GM13976 (cell line): ENCODE measurements at regions not wholly inside any gene's neighbourhood (a gene's known extent, or its start where the extent isn't known, plus 50 kb on each side); places are given as distances from the start of the nearest gene placed in this dataset.
A peak's percentile ranks its signal among the peaks of the same experiment; 100 is the strongest.

ENCODE experiments used
- DNase-seq: peaks from one replicate; pipeline ENCODE4 v3.0.0; 2012; ENCODE audit warnings: low spot score
- CTCF ChIP-seq: IDR thresholded peaks from 2 replicates; pipeline ENCODE4 v1.5.1; 2012; ENCODE audit warnings: borderline replicate concordance, mild to moderate bottlenecking; ENCODE audit not compliant: insufficient read depth; ENCODE audit errors: extremely low read depth, missing control alignments, control extremely low read depth
- in situ Hi-C: fragments of 300-500 bp; cut with MboI; formaldehyde crosslinking; loops from one replicate; pipeline ENCODE4 v1.12.0; 2022; ENCODE audit warnings: low sequenced_read_pairs, mixed read lengths, inconsistent platforms; ENCODE audit not compliant: unreplicated experiment

DNA sequence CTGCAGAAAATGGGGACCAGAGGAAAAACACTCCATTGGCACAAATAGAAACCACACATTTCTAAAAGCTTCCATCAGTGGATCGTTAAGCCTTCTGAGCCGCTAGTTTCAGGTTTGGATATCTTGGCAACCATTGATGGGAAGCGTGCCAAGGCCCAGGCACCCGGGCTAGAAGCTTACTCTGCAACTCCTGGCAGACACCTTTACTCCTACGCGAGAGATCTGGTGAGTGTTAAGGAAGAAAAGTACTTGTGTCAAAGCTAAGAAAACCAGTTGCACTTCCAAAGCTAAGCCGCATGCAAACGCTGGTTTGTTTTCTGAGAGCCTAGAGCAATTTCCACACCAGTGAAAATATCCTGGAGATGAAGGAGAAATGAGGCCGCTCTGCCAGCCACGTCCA is 472.4 kb downstream of the PMP22 start:
- TF ChIP-seq CTCF: no peak
- in situ Hi-C loops: no loop called here
- no peak for DNase-seq

DNA sequence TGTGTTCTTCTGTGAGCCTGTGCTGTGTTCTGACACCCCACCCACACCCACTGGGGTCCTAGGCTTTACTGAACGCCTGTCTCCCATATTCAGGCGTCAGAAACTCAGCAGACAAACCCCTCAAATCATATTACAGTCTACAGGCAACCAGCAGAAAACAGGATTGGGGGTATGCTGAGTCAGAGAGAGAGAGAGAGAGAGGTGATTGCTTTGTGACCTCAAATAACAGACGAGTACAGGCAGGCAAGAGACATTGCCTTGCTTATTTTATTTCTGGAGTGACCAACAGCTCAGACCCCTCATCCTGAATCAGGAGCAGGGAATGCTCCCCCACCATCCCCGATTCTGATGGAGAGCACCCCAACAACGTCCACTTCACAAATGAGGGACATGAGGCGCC is 473.9 kb downstream of the PMP22 start:
- in situ Hi-C loops: no loop called here
- TF ChIP-seq CTCF: no peak

DNA sequence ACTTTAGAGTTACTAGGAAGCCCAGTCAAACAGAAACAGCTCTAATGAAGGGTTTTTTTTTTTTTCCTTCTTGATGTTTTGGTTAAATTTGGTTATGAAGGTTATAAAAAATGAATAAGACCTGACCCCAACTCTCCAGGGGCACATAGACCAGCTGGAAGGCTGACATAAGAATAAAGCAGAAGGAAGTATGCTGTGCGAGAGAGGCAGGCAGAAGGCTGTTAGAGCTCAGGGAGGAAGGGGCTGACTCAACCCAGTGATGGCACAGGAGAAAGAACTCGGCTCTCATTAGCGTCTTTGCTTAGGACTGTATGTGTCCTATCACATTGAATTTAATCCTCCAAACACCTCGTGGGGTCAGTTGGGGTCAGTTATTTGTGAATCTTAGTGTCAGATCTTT is 474.6 kb downstream of the PMP22 start:
- DNase-seq: no peak
- TF ChIP-seq CTCF: no peak
- in situ Hi-C loops: no loop called here

More for the DNA sequence above, 473.9 kb downstream of the PMP22 start:
- no peak for DNase-seq

GRCh38 chr17:14784997-14785696 is 480.0 kb downstream of the PMP22 start:
- peak; percentile 37 for TF ChIP-seq CTCF
- in situ Hi-C loops: no loop called here
- no peak for DNase-seq

GRCh38 chr17:14781123-14781522 is 480.2 kb downstream of the HS3ST3B1 start:
- no peak for DNase-seq
- TF ChIP-seq CTCF: no peak
- in situ Hi-C loops: no loop called here

DNA sequence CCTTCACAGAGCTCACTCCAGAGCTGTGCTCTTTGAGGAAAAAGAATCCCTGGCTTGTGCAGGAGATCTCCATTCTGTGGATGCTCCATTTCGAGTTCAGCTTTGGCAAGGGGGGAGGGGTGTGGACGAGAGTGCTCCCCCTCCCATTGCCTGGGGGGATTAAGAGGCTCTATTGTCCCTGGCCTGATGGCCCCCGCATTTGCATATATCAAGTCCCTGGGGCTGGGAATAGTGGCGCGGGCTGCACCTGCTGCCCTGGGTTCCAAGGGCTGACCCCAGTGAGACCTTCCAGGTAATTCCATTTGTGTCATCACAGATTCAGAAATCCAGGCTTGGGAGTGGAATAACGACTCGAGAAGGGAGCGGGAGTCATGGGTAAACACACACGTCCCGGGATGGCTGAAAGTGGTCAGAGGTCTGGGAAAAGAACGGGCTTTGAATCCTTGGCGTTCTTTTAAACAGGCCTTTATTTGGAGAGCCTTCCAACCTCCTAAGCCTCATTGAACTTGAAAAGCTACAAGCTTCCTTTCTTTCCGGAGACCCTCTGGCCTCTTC is 479.3 kb downstream of the HS3ST3B1 start:
- in situ Hi-C loops: no loop called here
- no peak for TF ChIP-seq CTCF
- no peak for DNase-seq

GRCh38 chr17:14779241-14779640 is 478.4 kb downstream of the HS3ST3B1 start:
- DNase-seq: no peak
- no peak for TF ChIP-seq CTCF
- in situ Hi-C loops: no loop called here
